ENCODE measurements at regions not wholly inside any gene's neighbourhood (a gene's known extent, or its start where the extent isn't known, plus 50 kb on each side); places are given as distances from the start of the nearest gene placed in this dataset.

- DNase-seq = no peak
Observed at GRCh38 chr5:82417776-82418607, 139.8 kb upstream of the RPS23 start.

GRCh38 chr5:82416512-82416911 lies 138.4 kb upstream of the RPS23 start:
- no peak for DNase-seq

- no peak for DNase-seq
Observed at GRCh38 chr5:82414041-82414388, 135.9 kb upstream of the RPS23 start.

GRCh38 chr5:82413302-82414040 lies 135.3 kb upstream of the RPS23 start:
- no peak for DNase-seq

GRCh38 chr5:82408033-82408432 lies 129.9 kb upstream of the RPS23 start:
- no peak for DNase-seq

GRCh38 chr5:82406205-82406773 lies 128.1 kb upstream of the RPS23 start:
- DNase-seq = no peak

- no peak for DNase-seq
Observed at GRCh38 chr5:82405618-82406204, 127.6 kb upstream of the RPS23 start.

GRCh38 chr5:82405161-82405560 lies 127.0 kb upstream of the RPS23 start:
- no peak for DNase-seq

- DNase-seq = no peak
Observed at GRCh38 chr5:82404382-82404945, 126.3 kb upstream of the RPS23 start.

- DNase-seq = no peak
Observed at GRCh38 chr5:82403724-82404123, 125.6 kb upstream of the RPS23 start.

- no peak for DNase-seq
Observed at GRCh38 chr5:82403026-82403425, 124.9 kb upstream of the RPS23 start.

- no peak for DNase-seq
Observed at GRCh38 chr5:82399111-82399510, 121.0 kb upstream of the RPS23 start.

- DNase-seq = no peak
Observed at GRCh38 chr5:82397741-82398320, 119.7 kb upstream of the RPS23 start.

- DNase-seq = no peak
Observed at GRCh38 chr5:82396871-82397514, 118.8 kb upstream of the RPS23 start.

GRCh38 chr5:82396396-82396795 lies 118.2 kb upstream of the RPS23 start:
- no peak for DNase-seq

GRCh38 chr5:82393951-82394350 lies 115.8 kb upstream of the RPS23 start:
- no peak for DNase-seq

- DNase-seq = no peak
Observed at GRCh38 chr5:82390088-82390487, 111.9 kb upstream of the RPS23 start.

- DNase-seq = no peak
Observed at GRCh38 chr5:82389347-82389746, 111.2 kb upstream of the RPS23 start.

GRCh38 chr5:82388181-82388580 lies 110.0 kb upstream of the RPS23 start:
- no peak for DNase-seq

- no peak for DNase-seq
Observed at GRCh38 chr5:82387819-82388166, 109.6 kb upstream of the RPS23 start.

- DNase-seq = no peak
Observed at GRCh38 chr5:82387001-82387818, 109.1 kb upstream of the RPS23 start.

GRCh38 chr5:82386576-82386975 lies 108.4 kb upstream of the RPS23 start:
- no peak for DNase-seq

Data from stimulated activated CD8-positive, alpha-beta memory T cell treated with anti-CD3 and anti-CD28 coated beads, Interleukin-4, amount 100 ng/mL, for 48 hours (primary cell).